Tibial nerve (tissue), 4 donors: ENCODE measurements at regions not wholly inside any gene's neighbourhood (a gene's known extent, or its start where the extent isn't known, plus 50 kb on each side); places are given as distances from the start of the nearest gene placed in this dataset.

ENCODE experiments used
- EP300 ChIP-seq, 2 donors: sonication (generic); formaldehyde crosslinking; IDR thresholded peaks; one replicate each; pipeline ENCODE4 v1.6.1; 2017; ENCODE audit warnings: antibody characterized with exemption in 2 of 2, mild to moderate bottlenecking in 1 of 2
- POLR2A ChIP-seq, 2 donors: fragments of 450-650 bp; IDR thresholded peaks; one replicate each; pipeline ENCODE4 v1.6.1; 2017; ENCODE audit warnings: antibody characterized with exemption in 2 of 2, mild to moderate bottlenecking in 2 of 2, moderate library complexity in 2 of 2
- TF ChIP-seq, protein P1 (sequence below), 5 experiments: fragments of 200-600 bp in 3 of 5; fragments of 450-650 bp in 2 of 5; sonication (generic) in 3 of 5; IDR thresholded peaks; one replicate each; pipeline ENCODE4 v1.5.1; 2016 to 2019; ENCODE audit warnings: antibody characterized with exemption in 5 of 5, mild to moderate bottlenecking in 3 of 5, moderate library complexity in 2 of 5

DNA sequence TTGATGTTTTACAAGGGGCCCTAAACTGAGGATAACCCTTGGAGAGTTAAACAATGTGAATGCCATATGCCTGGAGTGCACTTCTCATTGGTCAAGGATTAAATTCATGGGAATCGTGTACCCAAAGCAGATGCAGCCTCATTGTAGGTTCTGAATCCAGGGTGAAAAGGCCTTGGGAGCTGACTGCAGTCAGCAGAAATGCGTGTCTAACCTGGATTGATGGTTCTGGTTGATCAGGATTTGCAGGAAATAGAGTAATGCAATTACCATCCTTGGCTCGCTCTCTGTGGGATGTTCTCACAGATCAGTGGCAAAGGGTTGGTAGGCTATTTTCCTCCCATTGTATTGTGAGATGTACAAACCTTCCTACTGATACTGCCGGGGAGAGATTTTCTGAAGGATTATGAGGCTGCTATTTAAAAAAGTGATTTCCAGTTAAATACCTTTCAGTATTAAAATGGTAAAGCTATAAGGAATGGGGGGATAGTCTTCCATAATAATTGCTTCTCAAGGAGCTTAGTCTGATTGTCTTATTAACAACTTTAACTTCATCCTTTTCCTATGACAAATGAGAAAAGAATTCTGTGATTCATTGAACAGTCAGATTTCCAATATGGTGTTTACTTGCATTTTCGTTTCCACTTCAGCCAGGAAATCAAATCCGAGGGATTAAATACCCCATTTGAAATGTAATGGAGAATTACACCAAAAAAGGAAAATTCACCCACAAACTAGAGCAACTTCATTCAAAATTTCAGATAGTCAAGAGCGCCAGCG is 1028.1 kb upstream of the EEF2KMT start:
- no peak for TF ChIP-seq POLR2A (IDR thresholded peaks at IDR 0.05)
- TF ChIP-seq, protein P1, sequence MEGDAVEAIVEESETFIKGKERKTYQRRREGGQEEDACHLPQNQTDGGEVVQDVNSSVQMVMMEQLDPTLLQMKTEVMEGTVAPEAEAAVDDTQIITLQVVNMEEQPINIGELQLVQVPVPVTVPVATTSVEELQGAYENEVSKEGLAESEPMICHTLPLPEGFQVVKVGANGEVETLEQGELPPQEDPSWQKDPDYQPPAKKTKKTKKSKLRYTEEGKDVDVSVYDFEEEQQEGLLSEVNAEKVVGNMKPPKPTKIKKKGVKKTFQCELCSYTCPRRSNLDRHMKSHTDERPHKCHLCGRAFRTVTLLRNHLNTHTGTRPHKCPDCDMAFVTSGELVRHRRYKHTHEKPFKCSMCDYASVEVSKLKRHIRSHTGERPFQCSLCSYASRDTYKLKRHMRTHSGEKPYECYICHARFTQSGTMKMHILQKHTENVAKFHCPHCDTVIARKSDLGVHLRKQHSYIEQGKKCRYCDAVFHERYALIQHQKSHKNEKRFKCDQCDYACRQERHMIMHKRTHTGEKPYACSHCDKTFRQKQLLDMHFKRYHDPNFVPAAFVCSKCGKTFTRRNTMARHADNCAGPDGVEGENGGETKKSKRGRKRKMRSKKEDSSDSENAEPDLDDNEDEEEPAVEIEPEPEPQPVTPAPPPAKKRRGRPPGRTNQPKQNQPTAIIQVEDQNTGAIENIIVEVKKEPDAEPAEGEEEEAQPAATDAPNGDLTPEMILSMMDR (IDR thresholded peaks at IDR 0.05), result no peak
- no peak for TF ChIP-seq EP300 (IDR thresholded peaks at IDR 0.05)
